GM19438 (cell line): ENCODE measurements at regions not wholly inside any gene's neighbourhood (a gene's known extent, or its start where the extent isn't known, plus 50 kb on each side); places are given as distances from the start of the nearest gene placed in this dataset.
"Not testable (repeated sequence)": the region's sequence is repeated elsewhere in the genome, so short reads cannot be mapped to it uniquely, and the experiment has no call there.

Experiments used
- ATAC-seq: cut with Tn5 transposase; IDR thresholded peaks from one replicate; pipeline ENCODE4 v1.9.1; 2021; ENCODE audit warnings: low read depth; ENCODE audit not compliant: unreplicated experiment

- no peak for ATAC-seq
Observed at GRCh38 chr18:77329651-77330050, 80.0 kb downstream of the GALR1 start.

- no peak for ATAC-seq
Observed at GRCh38 chr18:77334876-77335275, 85.2 kb downstream of the GALR1 start.

DNA sequence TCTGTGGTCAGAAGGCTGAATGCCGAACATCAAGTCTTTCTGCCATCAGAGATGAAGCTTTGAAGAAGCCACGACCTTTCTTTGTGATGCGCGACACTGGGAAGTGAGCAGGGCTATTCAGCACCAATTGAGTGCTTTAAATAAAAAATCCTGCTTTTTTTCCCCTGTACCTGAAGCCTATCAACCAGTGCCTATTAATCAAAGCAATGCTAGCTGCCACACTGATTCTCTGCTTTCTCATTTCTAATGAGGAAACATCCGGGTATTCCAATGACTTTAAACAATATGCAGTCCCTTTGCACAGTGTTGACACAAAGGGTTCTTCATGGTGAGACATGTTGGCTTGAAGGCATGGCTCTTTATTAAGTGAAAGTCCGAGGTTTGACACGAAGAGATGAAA lies 88.0 kb downstream of the GALR1 start:
- ATAC-seq: no peak

- no peak for ATAC-seq
Observed at GRCh38 chr18:77339093-77339492, 89.4 kb downstream of the GALR1 start.

DNA sequence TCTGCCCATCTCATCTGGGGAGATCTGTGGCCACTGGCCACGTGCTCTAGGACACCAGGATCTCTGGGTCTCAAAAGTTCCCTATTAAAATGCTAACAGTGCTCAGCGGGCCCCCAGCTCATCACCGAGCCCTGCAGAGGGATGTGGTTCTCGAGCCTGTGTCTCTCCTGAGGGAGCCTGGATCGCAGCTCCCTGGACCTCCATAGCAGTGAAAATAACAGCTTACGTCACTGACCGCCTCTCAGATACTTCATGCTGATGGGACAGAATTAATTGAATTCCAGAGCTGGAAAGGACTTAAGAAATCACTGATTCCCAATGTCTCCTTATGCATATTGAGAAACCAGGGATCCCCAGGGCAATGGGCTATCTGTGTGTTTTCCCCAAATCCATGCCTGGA lies 90.0 kb downstream of the GALR1 start:
- ATAC-seq: no peak

- ATAC-seq: no peak
Observed at GRCh38 chr18:77340815-77341214, 91.2 kb downstream of the GALR1 start.

GRCh38 chr18:77341527-77342325 lies 92.1 kb downstream of the GALR1 start:
- ATAC-seq: no peak

DNA sequence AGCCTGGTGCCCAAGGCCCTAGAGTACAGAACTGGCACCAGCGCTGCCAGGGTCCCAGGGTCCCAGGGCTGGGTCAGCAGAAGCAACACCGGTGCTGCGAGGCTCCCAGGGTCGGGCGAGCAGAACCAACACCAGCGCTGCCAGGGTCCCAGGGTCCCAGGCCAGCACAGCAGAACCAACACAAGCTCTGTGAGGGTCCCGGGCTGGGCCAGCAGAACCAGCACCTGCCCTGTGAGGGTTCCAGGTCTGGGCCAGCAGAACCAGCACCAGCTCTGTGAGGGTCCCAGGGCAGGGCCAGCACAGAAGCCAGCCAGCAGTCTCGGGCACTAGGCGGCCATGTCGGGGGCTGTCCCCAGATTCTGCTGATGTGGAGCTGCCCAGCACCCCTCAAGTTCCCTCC lies 93.1 kb downstream of the GALR1 start:
- ATAC-seq: no peak

DNA sequence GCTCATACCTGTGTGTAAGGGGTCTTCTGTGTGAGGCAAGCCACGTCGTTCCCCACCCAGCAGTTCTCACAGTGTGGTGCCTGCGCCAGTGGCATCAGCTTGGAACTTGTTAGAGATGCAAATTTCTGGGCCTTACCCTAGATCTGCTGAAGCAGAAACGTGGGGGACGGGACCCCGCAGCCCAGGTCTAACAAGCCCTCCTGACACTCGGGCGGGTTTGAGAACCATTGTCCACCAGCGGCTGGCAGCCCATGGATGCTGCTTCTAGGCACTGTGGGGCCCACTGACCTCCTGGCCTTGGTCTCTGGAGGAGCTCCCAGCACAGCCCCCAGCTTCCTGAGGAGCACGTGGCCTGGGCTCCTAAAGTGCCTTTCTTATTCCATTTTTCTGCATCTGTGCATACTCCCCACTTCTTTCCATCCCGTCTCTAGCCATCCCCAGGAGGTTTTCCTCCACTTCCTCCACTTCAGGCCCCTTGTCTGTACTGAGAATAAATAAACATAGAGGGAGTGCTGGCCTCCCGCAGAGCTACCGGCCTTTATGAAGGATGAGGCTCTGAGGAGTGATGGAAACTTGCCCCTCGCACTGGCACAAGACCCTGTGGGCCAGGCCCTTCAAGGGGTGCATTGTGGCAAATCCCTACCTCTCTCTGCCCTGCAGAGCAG lies 94.3 kb downstream of the GALR1 start:
- ATAC-seq: no peak

GRCh38 chr18:77344786-77345500 lies 95.3 kb downstream of the GALR1 start:
- ATAC-seq: no peak

GRCh38 chr18:77346208-77346810 lies 96.7 kb downstream of the GALR1 start:
- ATAC-seq: no peak

DNA sequence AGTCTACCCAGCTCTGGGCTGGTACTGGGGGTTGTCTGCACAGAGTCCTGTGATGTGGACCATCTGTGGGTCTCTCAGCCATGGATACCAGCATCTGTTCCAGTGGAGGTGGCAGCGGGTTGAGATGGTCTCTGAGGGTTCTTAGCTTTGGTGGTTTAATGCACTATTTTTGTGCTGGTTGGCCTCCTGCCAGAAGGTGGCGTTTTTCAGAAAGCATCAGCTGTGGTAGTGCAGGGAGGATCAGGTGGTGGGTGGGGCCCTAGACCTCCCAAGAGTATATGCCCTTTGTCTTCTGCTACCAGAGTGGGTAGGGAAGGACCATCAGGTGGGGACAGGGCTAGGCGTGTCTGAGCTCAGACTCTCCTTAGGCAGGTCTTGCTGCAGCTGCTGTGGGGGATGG lies 103.7 kb downstream of the GALR1 start:
- ATAC-seq: not testable (repeated sequence)

DNA sequence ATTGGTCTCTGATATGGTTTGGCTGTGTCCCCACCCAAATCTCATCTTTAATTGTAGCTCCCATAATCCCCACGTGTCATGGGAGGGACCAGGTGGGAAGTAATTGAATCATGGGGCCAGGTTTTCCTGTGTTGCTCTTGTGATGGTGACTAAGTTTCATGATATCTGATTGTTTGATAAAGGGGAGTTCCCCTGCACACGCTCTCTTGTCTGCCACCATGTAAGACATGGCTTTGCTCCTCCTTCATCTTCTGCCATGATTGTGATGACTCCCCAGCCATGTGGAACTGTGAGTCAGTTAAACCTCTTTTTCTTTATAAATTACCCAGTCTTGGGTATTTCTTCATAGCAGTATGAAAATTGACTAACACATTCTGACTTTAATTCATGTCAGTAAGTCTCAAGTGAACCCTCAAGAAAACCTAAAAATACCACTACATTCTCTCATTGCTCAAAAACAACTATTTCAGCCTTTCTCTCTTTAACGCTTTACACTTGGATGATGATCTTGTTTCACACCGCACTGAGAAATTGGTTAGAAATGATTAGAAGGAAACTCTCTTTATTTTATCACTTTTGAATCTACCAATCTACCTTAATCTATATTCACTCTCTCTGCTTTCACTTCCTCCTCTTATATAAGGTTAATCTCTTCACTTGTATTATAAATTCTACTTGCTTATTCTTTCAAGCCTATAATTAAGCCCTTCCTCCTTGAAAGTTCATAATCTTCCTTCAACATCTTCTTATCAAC lies 110.1 kb downstream of the GALR1 start:
- ATAC-seq: no peak

GRCh38 chr18:77360315-77361190 lies 110.9 kb downstream of the GALR1 start:
- ATAC-seq: no peak

DNA sequence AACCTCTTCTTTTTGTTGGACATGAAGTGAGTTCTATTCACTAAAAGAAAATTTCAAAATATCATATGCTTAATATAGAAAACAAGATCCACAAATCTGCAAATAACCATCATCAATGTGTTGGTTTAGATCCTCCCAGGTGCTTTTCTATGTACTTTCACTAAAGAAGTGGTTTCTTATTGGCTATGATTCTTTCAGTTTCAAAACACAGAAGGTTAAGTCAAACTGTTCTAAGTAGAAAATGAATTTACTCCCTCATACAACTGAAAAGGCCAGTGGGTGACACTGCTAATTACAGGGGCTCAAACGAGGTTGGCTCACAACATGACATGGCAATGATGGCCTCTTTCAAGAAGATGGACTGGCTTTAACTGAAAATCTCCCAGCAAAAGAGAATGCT lies 111.7 kb downstream of the GALR1 start:
- ATAC-seq: no peak

DNA sequence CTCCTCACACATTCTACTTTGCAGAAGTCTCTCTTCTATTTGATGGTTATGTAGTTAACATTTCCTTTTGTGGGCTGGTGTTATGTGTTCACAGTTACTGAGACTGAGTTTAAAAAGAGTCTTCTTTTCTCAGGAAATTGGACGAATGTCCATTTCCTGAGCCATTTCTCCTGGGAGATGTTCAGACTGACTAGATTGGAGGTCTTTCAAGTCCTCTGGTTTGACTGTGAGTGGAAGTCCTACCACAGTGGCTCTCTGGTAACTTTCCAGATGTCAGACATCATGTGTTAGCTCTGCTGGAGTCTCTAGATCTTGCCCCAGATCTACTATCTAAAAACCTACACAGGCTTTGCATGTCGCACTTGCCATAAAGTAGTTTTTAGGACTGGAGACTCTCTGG lies 116.0 kb downstream of the GALR1 start:
- ATAC-seq: no peak

DNA sequence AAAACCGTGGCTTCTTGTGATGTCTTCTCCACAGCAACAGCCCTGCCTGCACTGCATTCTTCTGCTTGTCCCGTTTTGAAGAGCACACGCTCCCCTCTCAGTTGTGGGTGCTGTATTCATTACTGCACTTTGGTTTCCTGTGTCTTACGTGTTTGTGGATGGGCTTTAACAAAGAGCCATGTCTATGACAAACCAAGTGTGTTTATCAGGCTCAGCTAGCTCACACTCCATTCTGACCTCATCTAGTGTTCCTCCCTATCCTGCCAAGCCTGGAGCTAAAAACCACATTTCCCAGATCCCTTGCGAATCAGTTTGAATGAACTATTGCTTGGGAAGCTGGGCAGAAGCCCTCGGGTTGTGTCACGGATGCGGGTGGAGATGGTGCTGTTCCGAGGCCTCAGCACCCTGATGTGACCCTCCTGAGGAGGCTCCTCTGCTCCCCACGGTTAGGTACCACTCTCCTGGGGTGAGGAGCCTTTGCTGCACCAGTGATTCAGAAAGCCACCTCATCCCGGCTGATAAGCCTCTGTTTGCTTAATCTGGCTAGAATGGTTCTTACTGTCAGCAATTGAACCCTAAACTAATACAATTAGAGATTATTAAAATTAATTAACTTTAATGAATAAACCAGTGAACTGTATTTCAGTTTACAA lies 116.5 kb downstream of the GALR1 start:
- no peak for ATAC-seq

GRCh38 chr18:77366720-77367641 lies 117.3 kb downstream of the GALR1 start:
- no peak for ATAC-seq
